ENCODE measurements at regions not wholly inside any gene's neighbourhood (a gene's known extent, or its start where the extent isn't known, plus 50 kb on each side); places are given as distances from the start of the nearest gene placed in this dataset.

- TF ChIP-seq CTCF (IDR thresholded peaks at IDR 0.05) (no peak), POLR2A (IDR thresholded peaks at IDR 0.05) (no peak)
These were observed 122.1 kb upstream of the MMADHC start for GRCh38 chr2:149709496-149710263.
